MCF 10A (cell line): ENCODE measurements at regions not wholly inside any gene's neighbourhood (a gene's known extent, or its start where the extent isn't known, plus 50 kb on each side); places are given as distances from the start of the nearest gene placed in this dataset.

Source experiments
- BruUV-seq: library from RNA; stranded (reverse); fragments of 400-500 nt; replicated peaks from 2 replicates; lab custom pipeline; 2021; lab: Mats Ljungman, UMichigan
- CTCF ChIA-PET: fragments of 300-600 bp; sonication (Branson Sonifier 250); formaldehyde crosslinking; extraction: SDS; loops from one replicate; lab custom pipeline; 2021; ENCODE audit warnings: antibody characterized with exemption, inconsistent platforms; lab: Yijun Ruan, JAX
- POLR2A ChIA-PET: fragments of 300-600, 350-650 bp; sonication (Branson Sonifier 250); formaldehyde crosslinking; extraction: SDS; loops from one replicate; lab custom pipeline; 2020; ENCODE audit warnings: antibody characterized with exemption, inconsistent platforms; lab: Yijun Ruan, JAX
- DNase-seq: peaks from one replicate; pipeline ENCODE4 v3.0.0-alpha.2; 2018; ENCODE audit not compliant: unreplicated experiment
- H3K27ac Mint-ChIP-seq: one replicate; pipeline ENCODE4 v1.8.0; 2022; ENCODE audit warnings: mild to moderate bottlenecking, low read depth, mixed read lengths; ENCODE audit not compliant: unreplicated experiment
- H3K27me3 Mint-ChIP-seq: one replicate; pipeline ENCODE4 v1.8.0; 2022; ENCODE audit warnings: mixed read lengths; ENCODE audit not compliant: insufficient read depth, unreplicated experiment
- H3K36me3 Mint-ChIP-seq: one replicate; pipeline ENCODE4 v1.8.0; 2022; ENCODE audit warnings: mild to moderate bottlenecking, moderate library complexity, mixed read lengths; ENCODE audit not compliant: insufficient read depth, unreplicated experiment
- H3K4me1 Mint-ChIP-seq: one replicate; pipeline ENCODE4 v1.8.0; 2022; ENCODE audit warnings: mixed read lengths; ENCODE audit not compliant: insufficient read depth, unreplicated experiment
- H3K4me3 Mint-ChIP-seq: one replicate; pipeline ENCODE4 v1.8.0; 2022; ENCODE audit warnings: mild to moderate bottlenecking, moderate library complexity, mixed read lengths; ENCODE audit not compliant: unreplicated experiment
- H3K9me3 Mint-ChIP-seq: one replicate; pipeline ENCODE4 v1.8.0; 2022; ENCODE audit warnings: mixed read lengths; ENCODE audit not compliant: unreplicated experiment
- intact Hi-C: fragments of 100-400 bp; cut with micrococcal nuclease; formaldehyde crosslinking; loops from 2 replicates; pipeline ENCODE4 v1.14.1; 2022
- TF ChIP-seq, protein P1 (sequence below): fragments of 200-600 bp; IDR thresholded peaks from one replicate; pipeline ENCODE4 v1.8.0; 2022; ENCODE audit warnings: antibody characterized with exemption, mild to moderate bottlenecking; ENCODE audit not compliant: unreplicated experiment

DNA sequence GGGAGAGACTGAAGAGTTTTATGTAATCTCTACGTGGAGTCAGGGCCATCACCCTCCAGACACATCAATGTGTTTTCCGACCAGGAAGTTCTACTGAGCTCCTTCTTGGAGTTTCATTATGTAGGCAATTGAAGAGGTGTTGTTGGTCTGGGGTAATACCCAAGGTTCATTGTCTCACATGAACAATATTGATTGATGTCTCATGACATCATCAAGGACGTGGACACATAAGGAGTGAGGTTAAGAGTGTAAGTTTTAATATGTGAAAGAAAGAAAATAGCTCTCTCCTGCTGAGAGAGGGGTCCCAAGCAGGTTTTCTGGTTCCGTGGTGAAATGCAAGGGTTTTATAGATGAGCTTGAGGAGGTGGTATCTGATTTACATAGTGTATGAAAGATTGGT lies 280.7 kb upstream of the MIR17HG start:
- POLR2A ChIA-PET: no interaction called here
- Mint-ChIP-seq H3K9me3 (no peaks in the 10 kb centered on the region), H3K27me3 (no peaks in the 10 kb centered on the region), H3K4me3 (no peak overlapping the region), H3K27ac (no peak overlapping the region), H3K4me1 (no peaks in the 10 kb centered on the region), H3K36me3 (no peaks in the 10 kb centered on the region)
- intact Hi-C loops: no loop called here
- CTCF ChIA-PET: interaction anchor here (1.0 to 2.7 kb wide), 2 partner anchors 11 to 67 kb away, joined by 3 to 16 read pairs; no protein-coding TSS in a partner anchor
- no peak for DNase-seq
- BruUV-seq: no TSS peak
- TF ChIP-seq, protein P1, sequence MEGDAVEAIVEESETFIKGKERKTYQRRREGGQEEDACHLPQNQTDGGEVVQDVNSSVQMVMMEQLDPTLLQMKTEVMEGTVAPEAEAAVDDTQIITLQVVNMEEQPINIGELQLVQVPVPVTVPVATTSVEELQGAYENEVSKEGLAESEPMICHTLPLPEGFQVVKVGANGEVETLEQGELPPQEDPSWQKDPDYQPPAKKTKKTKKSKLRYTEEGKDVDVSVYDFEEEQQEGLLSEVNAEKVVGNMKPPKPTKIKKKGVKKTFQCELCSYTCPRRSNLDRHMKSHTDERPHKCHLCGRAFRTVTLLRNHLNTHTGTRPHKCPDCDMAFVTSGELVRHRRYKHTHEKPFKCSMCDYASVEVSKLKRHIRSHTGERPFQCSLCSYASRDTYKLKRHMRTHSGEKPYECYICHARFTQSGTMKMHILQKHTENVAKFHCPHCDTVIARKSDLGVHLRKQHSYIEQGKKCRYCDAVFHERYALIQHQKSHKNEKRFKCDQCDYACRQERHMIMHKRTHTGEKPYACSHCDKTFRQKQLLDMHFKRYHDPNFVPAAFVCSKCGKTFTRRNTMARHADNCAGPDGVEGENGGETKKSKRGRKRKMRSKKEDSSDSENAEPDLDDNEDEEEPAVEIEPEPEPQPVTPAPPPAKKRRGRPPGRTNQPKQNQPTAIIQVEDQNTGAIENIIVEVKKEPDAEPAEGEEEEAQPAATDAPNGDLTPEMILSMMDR: no peak

DNA sequence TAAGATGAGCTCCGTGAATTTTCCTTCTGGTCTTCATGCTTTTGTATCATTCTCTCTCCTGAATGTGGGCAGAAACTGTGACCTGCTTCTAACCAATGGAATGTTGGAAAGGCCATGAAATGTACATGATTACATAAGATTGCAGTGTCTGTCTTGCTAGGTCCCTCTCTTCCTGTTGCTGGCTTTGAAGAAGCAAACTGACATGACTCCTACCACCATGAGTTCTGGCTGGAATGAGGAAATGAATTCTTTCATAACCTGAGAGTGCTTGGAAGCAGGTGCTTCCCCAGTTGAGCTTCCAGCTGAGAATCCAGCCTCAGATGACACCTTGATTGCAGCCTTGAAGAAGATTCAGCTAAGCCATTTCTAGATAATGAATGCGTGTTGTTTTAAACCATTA lies 275.0 kb upstream of the MIR17HG start:
- intact Hi-C loops: no loop called here
- TF ChIP-seq, protein P1: no peak
- H3K27me3 Mint-ChIP-seq: peaks cover 31% of the 10 kb centered on the region
- ChIA-PET POLR2A (no interaction called here), CTCF (no interaction called here)
- no peak for DNase-seq
- H3K4me3 Mint-ChIP-seq: no peak overlapping the region
- H3K36me3 Mint-ChIP-seq: no peaks in the 10 kb centered on the region
- no peaks in the 10 kb centered on the region for H3K4me1 Mint-ChIP-seq
- H3K27ac Mint-ChIP-seq: no peak overlapping the region
- no peaks in the 10 kb centered on the region for H3K9me3 Mint-ChIP-seq
- no TSS peak for BruUV-seq

DNA sequence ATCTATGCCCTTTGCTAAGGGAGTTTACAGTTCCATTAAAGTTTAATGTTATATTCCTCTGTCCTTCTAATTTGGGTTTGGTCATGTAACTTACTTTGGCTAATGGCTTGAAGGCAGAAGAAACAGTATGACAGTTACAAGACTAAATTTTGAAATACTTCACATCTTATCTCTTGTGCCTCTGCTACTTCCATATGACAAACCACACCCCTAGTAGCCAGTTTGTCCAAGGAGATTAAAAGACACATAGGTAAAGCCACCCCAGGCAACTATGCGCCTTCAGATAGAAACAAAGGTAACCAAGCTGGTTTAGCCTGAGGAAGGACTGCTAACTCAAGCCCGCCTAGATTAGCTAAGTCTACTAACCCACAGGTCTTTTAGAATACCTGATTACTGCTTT lies 273.4 kb upstream of the MIR17HG start:
- DNase-seq: no peak
- TF ChIP-seq, protein P1: no peak
- POLR2A ChIA-PET: no interaction called here
- no TSS peak for BruUV-seq
- CTCF ChIA-PET: interaction anchor here (0.6 to 1.3 kb wide), 2 partner anchors 17 to 110 kb away, joined by 3 read pairs; no protein-coding TSS in a partner anchor
- no peaks in the 10 kb centered on the region for H3K36me3 Mint-ChIP-seq
- H3K27me3 Mint-ChIP-seq: peaks cover 31% of the 10 kb centered on the region
- no peak overlapping the region for H3K27ac Mint-ChIP-seq
- no peaks in the 10 kb centered on the region for H3K4me1 Mint-ChIP-seq
- H3K9me3 Mint-ChIP-seq: no peaks in the 10 kb centered on the region
- no peak overlapping the region for H3K4me3 Mint-ChIP-seq
- intact Hi-C loops: no loop called here

DNA sequence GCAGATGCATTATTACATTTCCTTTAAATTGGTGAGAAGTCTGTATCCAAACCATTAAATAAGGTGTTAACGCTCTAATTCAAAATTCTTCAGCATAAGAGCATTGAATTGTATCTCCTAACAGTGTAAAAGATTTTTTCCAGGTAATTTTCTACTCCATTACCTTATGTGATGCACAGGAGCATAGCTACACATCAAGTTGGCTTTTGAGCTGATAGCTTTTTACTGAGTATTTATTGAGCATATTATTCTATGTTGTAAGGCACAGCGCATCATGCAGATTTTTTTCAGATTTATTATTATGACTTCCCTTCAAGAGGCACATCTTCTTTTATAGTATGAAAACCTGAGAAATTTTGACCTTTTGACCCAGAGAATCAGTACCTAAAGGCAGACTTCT lies 270.7 kb upstream of the MIR17HG start:
- no TSS peak for BruUV-seq
- TF ChIP-seq, protein P1: no peak
- H3K4me3 Mint-ChIP-seq: no peak overlapping the region
- H3K27ac Mint-ChIP-seq: no peak overlapping the region
- intact Hi-C loops: no loop called here
- H3K27me3 Mint-ChIP-seq: peaks cover 56% of the 10 kb centered on the region
- POLR2A ChIA-PET: no interaction called here
- H3K9me3 Mint-ChIP-seq: no peaks in the 10 kb centered on the region
- no peaks in the 10 kb centered on the region for H3K36me3 Mint-ChIP-seq
- CTCF ChIA-PET: interaction anchor here (0.7 to 2.2 kb wide), 7 partner anchors 10 to 341 kb away, joined by 3 to 16 read pairs (median 4); no protein-coding TSS in a partner anchor
- DNase-seq: no peak
- no peaks in the 10 kb centered on the region for H3K4me1 Mint-ChIP-seq
